Endodermal cell (in vitro differentiated cells): ENCODE measurements at regions not wholly inside any gene's neighbourhood (a gene's known extent, or its start where the extent isn't known, plus 50 kb on each side); places are given as distances from the start of the nearest gene placed in this dataset.

ENCODE experiments used
- DNase-seq: peaks from one replicate; pipeline ENCODE4 v3.0.0-alpha.2; 2017
- H3K27ac ChIP-seq: 2 replicates; pipeline ENCODE4 v1.5.1; 2013; ENCODE audit warnings: mild to moderate bottlenecking, low read depth, low read length, moderate library complexity
- H3K27me3 ChIP-seq: 2 replicates; pipeline ENCODE4 v1.6.1; 2013; ENCODE audit warnings: mild to moderate bottlenecking, low read length, moderate library complexity; ENCODE audit not compliant: insufficient read depth, control insufficient read depth, poor library complexity, severe bottlenecking
- H3K36me3 ChIP-seq: 2 replicates; pipeline ENCODE4 v1.7.0; 2013; ENCODE audit warnings: mild to moderate bottlenecking, low read length, moderate library complexity; ENCODE audit not compliant: control insufficient read depth, insufficient read depth
- H3K4me1 ChIP-seq: one replicate; pipeline ENCODE4 v1.7.0; 2013; ENCODE audit warnings: low read length; ENCODE audit not compliant: control insufficient read depth, insufficient read depth
- H3K4me3 ChIP-seq: 2 replicates; pipeline ENCODE4 v1.5.1; 2013; ENCODE audit warnings: mild to moderate bottlenecking, low read length, moderate library complexity
- H3K9ac ChIP-seq: 2 replicates; pipeline ENCODE4 v1.6.1; 2013; ENCODE audit warnings: mild to moderate bottlenecking, low read length, moderate library complexity; ENCODE audit not compliant: poor library complexity, severe bottlenecking; ENCODE audit errors: extremely low read depth
- H3K9me3 ChIP-seq: 2 replicates; pipeline ENCODE4 v1.6.1; 2013; ENCODE audit warnings: mild to moderate bottlenecking, low read length, moderate library complexity; ENCODE audit not compliant: control insufficient read depth
- H3K27ac Mint-ChIP-seq: 2 replicates; pipeline ENCODE4 v1.8.0; 2020; ENCODE audit warnings: mixed read lengths
- H3K27me3 Mint-ChIP-seq: 2 replicates; pipeline ENCODE4 v1.8.0; 2021; ENCODE audit warnings: mild to moderate bottlenecking, mixed read lengths; ENCODE audit not compliant: insufficient read depth
- H3K36me3 Mint-ChIP-seq: 2 replicates; pipeline ENCODE4 v1.8.0; 2020; ENCODE audit warnings: low read depth, mixed read lengths
- H3K4me1 Mint-ChIP-seq: 2 replicates; pipeline ENCODE4 v1.8.0; 2020; ENCODE audit warnings: mixed read lengths
- H3K4me3 Mint-ChIP-seq: 2 replicates; pipeline ENCODE4 v1.8.0; 2020; ENCODE audit warnings: mild to moderate bottlenecking, moderate library complexity, mixed read lengths
- H3K9me3 Mint-ChIP-seq: 2 replicates; pipeline ENCODE4 v1.8.0; 2020; ENCODE audit warnings: mild to moderate bottlenecking, mixed read lengths
- CTCF ChIP-seq: fragments of 200-600 bp; sonication (generic); conservative IDR thresholded peaks from 2 replicates; pipeline ENCODE4 v1.5.0; 2021; ENCODE audit warnings: antibody characterized with exemption, mild to moderate bottlenecking
- WGBS, 2 experiments: methylation state at CpG; one replicate each; pipeline versions ENCODE4 v1.1.5 to v1.1.7; 2013; ENCODE audit warnings: missing lambda C conversion rate in 2 of 2, mixed read lengths in 1 of 2; ENCODE audit not compliant: insufficient coverage in 1 of 2, insufficient read length in 1 of 2; 5-methylcytosine and 5-hydroxymethylcytosine counted together

- no peak overlapping the region for H3K9ac ChIP-seq
- no peaks in the 10 kb centered on the region for H3K9me3 Mint-ChIP-seq
- peaks cover 7% of the 10 kb centered on the region for H3K4me1 Mint-ChIP-seq
- H3K27ac ChIP-seq = no peak overlapping the region
- H3K27me3 ChIP-seq = peaks cover 5% of the 10 kb centered on the region
- no peaks in the 10 kb centered on the region for H3K4me1 ChIP-seq
- TF ChIP-seq CTCF = no peak
- no peaks in the 10 kb centered on the region for H3K9me3 ChIP-seq
- DNase-seq = no peak
- no peaks in the 10 kb centered on the region for H3K36me3 Mint-ChIP-seq
- 91 to 93% methylated on average over 5 of the region's 5 CpGs for WGBS, 2 experiments
- H3K36me3 ChIP-seq = no peaks in the 10 kb centered on the region
- H3K27me3 Mint-ChIP-seq = no peaks in the 10 kb centered on the region
- H3K27ac Mint-ChIP-seq = no peak overlapping the region
- no peak overlapping the region for H3K4me3 ChIP-seq
- no peak overlapping the region for H3K4me3 Mint-ChIP-seq
Observed at GRCh38 chr5:109958082-109958481, 268.4 kb downstream of the MAN2A1 start.

GRCh38 chr5:109959652-109960051 is 269.9 kb downstream of the MAN2A1 start:
- Mint-ChIP-seq H3K9me3 (no peaks in the 10 kb centered on the region), H3K27me3 (no peaks in the 10 kb centered on the region), H3K27ac (no peak overlapping the region), H3K36me3 (no peaks in the 10 kb centered on the region), H3K4me3 (no peak overlapping the region), H3K4me1 (no peaks in the 10 kb centered on the region)
- Histone ChIP-seq H3K4me3 (no peak overlapping the region), H3K27ac (no peak overlapping the region), H3K9ac (no peak overlapping the region), H3K4me1 (no peaks in the 10 kb centered on the region), H3K9me3 (no peaks in the 10 kb centered on the region), H3K36me3 (no peaks in the 10 kb centered on the region), H3K27me3 (peaks cover 8% of the 10 kb centered on the region)
- TF ChIP-seq CTCF = peak; percentile 73
- no peak for DNase-seq
- 83% methylated on average over 1 of the region's 1 CpG; no CpG with 5 or more reads in 1 of the 2 experiments for WGBS, 2 experiments

GRCh38 chr5:109961751-109962150 is 272.0 kb downstream of the MAN2A1 start:
- no peak for DNase-seq
- H3K4me3 ChIP-seq = no peak overlapping the region
- Mint-ChIP-seq H3K4me1 (no peaks in the 10 kb centered on the region), H3K36me3 (no peaks in the 10 kb centered on the region), H3K4me3 (no peak overlapping the region), H3K27me3 (peaks cover 2% of the 10 kb centered on the region), H3K27ac (no peak overlapping the region), H3K9me3 (no peaks in the 10 kb centered on the region)
- H3K4me1 ChIP-seq = no peaks in the 10 kb centered on the region
- no peaks in the 10 kb centered on the region for H3K36me3 ChIP-seq
- no peak overlapping the region for H3K9ac ChIP-seq
- H3K9me3 ChIP-seq = no peaks in the 10 kb centered on the region
- WGBS, 2 experiments = 100% methylated on average over 1 of the region's 1 CpG
- no peak overlapping the region for H3K27ac ChIP-seq
- H3K27me3 ChIP-seq = peaks cover 8% of the 10 kb centered on the region
- no peak for TF ChIP-seq CTCF
